HG02610 (cell line): ENCODE measurements at regions not wholly inside any gene's neighbourhood (a gene's known extent, or its start where the extent isn't known, plus 50 kb on each side); places are given as distances from the start of the nearest gene placed in this dataset.

Experiments used
- ATAC-seq: cut with Tn5 transposase; IDR thresholded peaks from one replicate; pipeline ENCODE4 v1.9.1; 2021; ENCODE audit warnings: mild to moderate bottlenecking, moderate library complexity; ENCODE audit not compliant: unreplicated experiment

- ATAC-seq: no peak
Observed at GRCh38 chr7:17679458-17679857, 260.8 kb downstream of the SNX13 start.

- ATAC-seq: no peak
Observed at GRCh38 chr7:17680026-17680425, 260.3 kb downstream of the SNX13 start.

- no peak for ATAC-seq
Observed at GRCh38 chr7:17680943-17681351, 259.3 kb downstream of the SNX13 start.

GRCh38 chr7:17681965-17682364, 258.3 kb downstream of the SNX13 start:
- no peak for ATAC-seq

- no peak for ATAC-seq
Observed at GRCh38 chr7:17682586-17682985, 257.7 kb downstream of the SNX13 start.

- no peak for ATAC-seq
Observed at GRCh38 chr7:17685141-17685540, 255.2 kb downstream of the SNX13 start.

- ATAC-seq: no peak
Observed at GRCh38 chr7:17687361-17687760, 252.9 kb downstream of the SNX13 start.

GRCh38 chr7:17689361-17689902, 250.9 kb downstream of the SNX13 start:
- ATAC-seq: no peak

GRCh38 chr7:17690030-17690429, 250.3 kb downstream of the SNX13 start:
- peak; percentile 77 for ATAC-seq

GRCh38 chr7:17696422-17696821, 243.9 kb downstream of the SNX13 start:
- no peak for ATAC-seq

- ATAC-seq: no peak
Observed at GRCh38 chr7:17697128-17697881, 243.0 kb downstream of the SNX13 start.

GRCh38 chr7:17699696-17700095, 240.6 kb downstream of the SNX13 start:
- ATAC-seq: no peak

GRCh38 chr7:17700138-17700537, 240.2 kb downstream of the SNX13 start:
- no peak for ATAC-seq

- ATAC-seq: no peak
Observed at GRCh38 chr7:17706275-17706674, 234.0 kb downstream of the SNX13 start.

- peak; percentile 66 for ATAC-seq
Observed at GRCh38 chr7:17706734-17707133, 233.6 kb downstream of the SNX13 start.

- no peak for ATAC-seq
Observed at GRCh38 chr7:17709127-17709526, 231.2 kb downstream of the SNX13 start.

GRCh38 chr7:17709599-17709998, 230.7 kb downstream of the SNX13 start:
- peak; percentile 30 for ATAC-seq

- ATAC-seq: no peak
Observed at GRCh38 chr7:17710312-17710711, 230.0 kb downstream of the SNX13 start.

- ATAC-seq: no peak
Observed at GRCh38 chr7:17713584-17713983, 226.7 kb downstream of the SNX13 start.

- ATAC-seq: no peak
Observed at GRCh38 chr7:17716816-17717215, 223.5 kb downstream of the SNX13 start.

- no peak for ATAC-seq
Observed at GRCh38 chr7:17719998-17720397, 220.3 kb downstream of the SNX13 start.

- no peak for ATAC-seq
Observed at GRCh38 chr7:17721736-17722285, 218.5 kb downstream of the SNX13 start.
